ENCODE measurements at regions not wholly inside any gene's neighbourhood (a gene's known extent, or its start where the extent isn't known, plus 50 kb on each side); places are given as distances from the start of the nearest gene placed in this dataset.
"Not testable (repeated sequence)": the region's sequence is repeated elsewhere in the genome, so short reads cannot be mapped to it uniquely, and the experiment has no call there.

DNA sequence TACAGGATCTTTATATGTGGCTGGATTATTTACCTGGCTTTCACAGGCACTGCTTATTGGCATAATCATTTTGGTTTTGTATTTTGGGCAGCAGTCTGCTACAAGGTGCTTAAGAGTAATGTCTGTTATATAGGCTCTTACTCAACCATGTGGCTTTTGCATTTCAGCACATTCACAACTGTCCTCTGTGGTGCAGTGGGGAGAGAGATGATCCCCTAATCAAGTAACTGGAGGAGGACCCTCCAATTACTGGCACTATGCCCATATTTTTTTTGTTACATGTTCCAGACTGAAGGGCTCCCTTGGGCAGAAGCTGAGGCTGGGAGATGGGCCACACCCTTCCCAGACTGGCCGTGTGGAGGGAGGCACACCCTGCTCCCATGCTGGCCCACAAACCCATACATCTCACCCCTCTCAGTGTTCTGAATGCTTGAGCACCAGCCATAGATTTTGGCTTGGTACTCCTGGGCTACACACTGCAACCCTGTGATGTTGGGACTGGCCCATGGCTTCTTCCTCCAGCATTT is 173.5 kb downstream of the FAM174A start:
- 34 to 63% (median 44%) methylated on average over 1 of the region's 1 CpG for WGBS, 3 donors
- intact Hi-C loops (cut with DNase I) = no loop called here
- no peak for ATAC-seq

GRCh38 chr5:100709771-100710170 is 174.6 kb downstream of the FAM174A start:
- H3K9me3 ChIP-seq = no peaks in the 10 kb centered on the region
- H3K4me3 ChIP-seq = no peak overlapping the region
- DNase-seq (no peak), ATAC-seq (no peak)
- H3K27ac ChIP-seq = no peak overlapping the region
- no peaks in the 10 kb centered on the region for H3K27me3 ChIP-seq (ENCODE audit: insufficient read depth in 3 of 3, low read length in 2 of 3)
- WGBS, 3 donors = 23 to 45% (median 29%) methylated on average over 1 of the region's 1 CpG
- intact Hi-C loops (cut with DNase I) = no loop called here
- H3K4me1 ChIP-seq = no peaks in the 10 kb centered on the region
- H3K36me3 ChIP-seq (ENCODE audit: insufficient read depth in 1 of 2, low read depth in 1 of 2) = no peaks in the 10 kb centered on the region
- TF ChIP-seq, protein P1, sequence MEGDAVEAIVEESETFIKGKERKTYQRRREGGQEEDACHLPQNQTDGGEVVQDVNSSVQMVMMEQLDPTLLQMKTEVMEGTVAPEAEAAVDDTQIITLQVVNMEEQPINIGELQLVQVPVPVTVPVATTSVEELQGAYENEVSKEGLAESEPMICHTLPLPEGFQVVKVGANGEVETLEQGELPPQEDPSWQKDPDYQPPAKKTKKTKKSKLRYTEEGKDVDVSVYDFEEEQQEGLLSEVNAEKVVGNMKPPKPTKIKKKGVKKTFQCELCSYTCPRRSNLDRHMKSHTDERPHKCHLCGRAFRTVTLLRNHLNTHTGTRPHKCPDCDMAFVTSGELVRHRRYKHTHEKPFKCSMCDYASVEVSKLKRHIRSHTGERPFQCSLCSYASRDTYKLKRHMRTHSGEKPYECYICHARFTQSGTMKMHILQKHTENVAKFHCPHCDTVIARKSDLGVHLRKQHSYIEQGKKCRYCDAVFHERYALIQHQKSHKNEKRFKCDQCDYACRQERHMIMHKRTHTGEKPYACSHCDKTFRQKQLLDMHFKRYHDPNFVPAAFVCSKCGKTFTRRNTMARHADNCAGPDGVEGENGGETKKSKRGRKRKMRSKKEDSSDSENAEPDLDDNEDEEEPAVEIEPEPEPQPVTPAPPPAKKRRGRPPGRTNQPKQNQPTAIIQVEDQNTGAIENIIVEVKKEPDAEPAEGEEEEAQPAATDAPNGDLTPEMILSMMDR (IDR thresholded peaks at IDR 0.05) = no peak

More for the DNA sequence above, 173.5 kb downstream of the FAM174A start:
- Histone ChIP-seq H3K4me3 (no peak overlapping the region), H3K27ac (no peak overlapping the region), H3K36me3 (ENCODE audit: insufficient read depth in 1 of 2, low read depth in 1 of 2) (no peaks in the 10 kb centered on the region), H3K27me3 (ENCODE audit: insufficient read depth in 3 of 3, low read length in 2 of 3) (no peaks in the 10 kb centered on the region), H3K4me1 (no peaks in the 10 kb centered on the region), H3K9me3 (no peaks in the 10 kb centered on the region)
- no peak for DNase-seq
- TF ChIP-seq, protein P1 (IDR thresholded peaks at IDR 0.05) = no peak

- H3K9me3 ChIP-seq; intact Hi-C loops (cut with DNase I); ATAC-seq; H3K27ac ChIP-seq; H3K27me3 ChIP-seq (ENCODE audit: insufficient read depth in 3 of 3, low read length in 2 of 3); H3K4me1 ChIP-seq; H3K36me3 ChIP-seq (ENCODE audit: insufficient read depth in 1 of 2, low read depth in 1 of 2); DNase-seq; H3K4me3 ChIP-seq: not testable (repeated sequence)
- 71 to 82% (median 79%) methylated on average over 2 of the region's 2 CpGs for WGBS, 3 donors
Observed at GRCh38 chr5:100714780-100715179, 179.6 kb downstream of the FAM174A start.

- Histone ChIP-seq H3K4me1 (no peaks in the 10 kb centered on the region), H3K4me3 (no peak overlapping the region), H3K36me3 (ENCODE audit: insufficient read depth in 1 of 2, low read depth in 1 of 2) (no peaks in the 10 kb centered on the region), H3K27me3 (ENCODE audit: insufficient read depth in 3 of 3, low read length in 2 of 3) (no peaks in the 10 kb centered on the region), H3K27ac (no peak overlapping the region), H3K9me3 (no peaks in the 10 kb centered on the region)
- TF ChIP-seq, protein P1 (IDR thresholded peaks at IDR 0.05) = no peak
- no peak for DNase-seq
- intact Hi-C loops (cut with DNase I) = no loop called here
- ATAC-seq = no peak
Observed at GRCh38 chr5:100722657-100723056, 180.4 kb downstream of the ST8SIA4 start.

- Histone ChIP-seq H3K4me3 (no peak overlapping the region), H3K36me3 (ENCODE audit: insufficient read depth in 1 of 2, low read depth in 1 of 2) (no peaks in the 10 kb centered on the region), H3K9me3 (no peaks in the 10 kb centered on the region), H3K27ac (no peak overlapping the region), H3K27me3 (ENCODE audit: insufficient read depth in 3 of 3, low read length in 2 of 3) (no peaks in the 10 kb centered on the region), H3K4me1 (no peaks in the 10 kb centered on the region)
- TF ChIP-seq, protein P1 (IDR thresholded peaks at IDR 0.05) = no peak
- intact Hi-C loops (cut with DNase I) = no loop called here
- DNase-seq (no peak), ATAC-seq (no peak)
Observed at GRCh38 chr5:100723229-100723628, 179.9 kb downstream of the ST8SIA4 start.

Data from psoas muscle (tissue), 7 donors.